Ascending aorta (tissue), 2 donors: ENCODE measurements at regions not wholly inside any gene's neighbourhood (a gene's known extent, or its start where the extent isn't known, plus 50 kb on each side); places are given as distances from the start of the nearest gene placed in this dataset.

Experiments
- DNase-seq, 2 donors: peaks; one replicate each; pipeline ENCODE4 v3.0.0-alpha.2; 2019; ENCODE audit warnings: low spot score in 2 of 2
- H3K27ac ChIP-seq, 2 donors: fragments of 200-600 bp; sonication (generic); one replicate each; pipeline ENCODE4 v1.5.1; 2016 to 2017; ENCODE audit warnings: mild to moderate bottlenecking in 1 of 2
- H3K27me3 ChIP-seq: fragments of 200-600 bp; sonication (generic); one replicate; pipeline ENCODE4 v1.5.1; 2017
- H3K36me3 ChIP-seq, 2 donors: fragments of 200-600 bp; sonication (generic); one replicate each; pipeline ENCODE4 v1.5.1; 2016
- H3K4me1 ChIP-seq, 2 donors: fragments of 200-600 bp; sonication (generic); one replicate each; pipeline ENCODE4 v1.5.1; 2016 to 2017; ENCODE audit warnings: mild to moderate bottlenecking in 1 of 2
- H3K4me3 ChIP-seq, 2 donors: fragments of 200-600 bp; sonication (generic); one replicate each; pipeline ENCODE4 v1.5.1; 2016 to 2017; ENCODE audit warnings: mild to moderate bottlenecking in 1 of 2
- H3K9me3 ChIP-seq, 2 donors: fragments of 200-600 bp; sonication (generic); one replicate each; pipeline ENCODE4 v1.5.1; 2016
- CTCF ChIP-seq, 3 experiments: fragments of 200-600 bp in 2 of 3; fragments of 450-650 bp in 1 of 3; sonication (generic) in 2 of 3; IDR thresholded peaks; one replicate each; pipeline ENCODE4 v1.5.1; 2016 to 2019; ENCODE audit warnings: antibody characterized with exemption in 3 of 3, mild to moderate bottlenecking in 1 of 3, moderate library complexity in 1 of 3
- intact Hi-C: fragments of 100-400 bp; cut with DNase I; formaldehyde crosslinking; loops from one replicate; pipeline ENCODE4 v1.15.1; 2023

- DNase-seq: no peak
- Histone ChIP-seq H3K9me3 (no peaks in the 10 kb centered on the region), H3K36me3 (no peaks in the 10 kb centered on the region), H3K4me1 (no peaks in the 10 kb centered on the region), H3K4me3 (no peak overlapping the region), H3K27ac (no peak overlapping the region), H3K27me3 (no peaks in the 10 kb centered on the region)
- TF ChIP-seq CTCF (IDR thresholded peaks at IDR 0.05): no peak
- intact Hi-C loops: no loop called here
These were observed 1323.5 kb upstream of the LRRTM3 start for GRCh38 chr10:65602182-65602865.

GRCh38 chr10:65611592-65611991 lies 1314.2 kb upstream of the LRRTM3 start:
- intact Hi-C loops: no loop called here
- H3K9me3 ChIP-seq: peaks cover 4 to 11% of the 10 kb centered on the region in 2 donors

GRCh38 chr10:65614956-65615565 lies 1310.8 kb upstream of the LRRTM3 start:
- DNase-seq: no peak
- intact Hi-C loops: no loop called here
- TF ChIP-seq CTCF (IDR thresholded peaks at IDR 0.05): no peak
- Histone ChIP-seq H3K36me3 (no peaks in the 10 kb centered on the region), H3K27ac (no peak overlapping the region), H3K4me1 (no peaks in the 10 kb centered on the region), H3K9me3 (peaks cover 4 to 11% of the 10 kb centered on the region in 2 donors), H3K4me3 (no peak overlapping the region), H3K27me3 (no peaks in the 10 kb centered on the region)

More at GRCh38 chr10:65611592-65611991, 1314.2 kb upstream of the LRRTM3 start:
- Histone ChIP-seq H3K4me3 (no peak overlapping the region), H3K36me3 (no peaks in the 10 kb centered on the region), H3K27ac (no peak overlapping the region), H3K4me1 (no peaks in the 10 kb centered on the region), H3K27me3 (no peaks in the 10 kb centered on the region)
- DNase-seq: no peak
- no peak for TF ChIP-seq CTCF (IDR thresholded peaks at IDR 0.05)

- Histone ChIP-seq H3K27me3 (no peaks in the 10 kb centered on the region), H3K9me3 (peaks cover 4 to 11% of the 10 kb centered on the region in 2 donors), H3K4me1 (no peaks in the 10 kb centered on the region), H3K27ac (no peak overlapping the region), H3K36me3 (no peaks in the 10 kb centered on the region), H3K4me3 (no peak overlapping the region)
- no peak for TF ChIP-seq CTCF (IDR thresholded peaks at IDR 0.05)
- DNase-seq: no peak
- intact Hi-C loops: no loop called here
These were observed 1307.7 kb upstream of the LRRTM3 start for GRCh38 chr10:65618126-65618525.

- no peak for DNase-seq
- intact Hi-C loops: no loop called here
- H3K4me3 ChIP-seq: no peak overlapping the region
- no peaks in the 10 kb centered on the region for H3K36me3 ChIP-seq
- H3K4me1 ChIP-seq: no peaks in the 10 kb centered on the region
- H3K9me3 ChIP-seq: no peaks in the 10 kb centered on the region
- TF ChIP-seq CTCF (IDR thresholded peaks at IDR 0.05): no peak
- H3K27me3 ChIP-seq: no peaks in the 10 kb centered on the region
- no peak overlapping the region for H3K27ac ChIP-seq
These were observed 1305.3 kb upstream of the LRRTM3 start for GRCh38 chr10:65620404-65621048.
